DND-41 (cell line): ENCODE measurements at regions not wholly inside any gene's neighbourhood (a gene's known extent, or its start where the extent isn't known, plus 50 kb on each side); places are given as distances from the start of the nearest gene placed in this dataset.

Experiments used
- ATAC-seq: fragments of 200-7000 bp; cut with Tn5 transposase; 3 replicates; pipeline ENCODE4 v1.9.1; 2021; ENCODE audit warnings: low read depth; ENCODE audit not compliant: insufficient read depth
- DNase-seq: peaks from one replicate; pipeline ENCODE4 v3.0.0-alpha.2; 2020
- H2AFZ ChIP-seq: 2 replicates; pipeline ENCODE4 v1.6.0; 2012; ENCODE audit warnings: low read depth, low read length
- H3K27ac ChIP-seq: 2 replicates; pipeline ENCODE4 v1.5.1; 2012; ENCODE audit warnings: low read length, inconsistent platforms
- H3K27me3 ChIP-seq: fragments of 200-600 bp; sonication (generic); 2 replicates; pipeline ENCODE4 v1.6.0; 2012; ENCODE audit warnings: low read length, mild to moderate bottlenecking, inconsistent platforms; ENCODE audit not compliant: insufficient read depth, poor library complexity
- H3K36me3 ChIP-seq: 2 replicates; pipeline ENCODE4 v1.5.1; 2012; ENCODE audit warnings: low read length, inconsistent platforms; ENCODE audit not compliant: insufficient read depth
- H3K4me1 ChIP-seq: 2 replicates; pipeline ENCODE4 v1.5.1; 2012; ENCODE audit warnings: mild to moderate bottlenecking, low read length; ENCODE audit not compliant: insufficient read depth
- H3K4me2 ChIP-seq: 2 replicates; pipeline ENCODE4 v1.6.0; 2012; ENCODE audit warnings: mild to moderate bottlenecking, moderate library complexity, low read length, inconsistent platforms; ENCODE audit not compliant: insufficient read depth
- H3K4me3 ChIP-seq, 2 experiments: fragments of 200-600 bp in 1 of 2; shearing (Covaris generic) in 1 of 2; 2 replicates each; pipeline ENCODE4 v1.5.1; 2012 to 2016; ENCODE audit warnings: inconsistent platforms in 2 of 2, low read length in 2 of 2, mild to moderate bottlenecking in 2 of 2, low read depth in 1 of 2, moderate library complexity in 1 of 2
- H3K79me2 ChIP-seq: 2 replicates; pipeline ENCODE4 v1.6.0; 2012; ENCODE audit warnings: low read length, inconsistent platforms; ENCODE audit not compliant: insufficient read depth
- H3K9ac ChIP-seq: 2 replicates; pipeline ENCODE4 v1.6.0; 2012; ENCODE audit warnings: low read depth, mild to moderate bottlenecking, inconsistent platforms, low read length, moderate library complexity
- H3K9me3 ChIP-seq: 2 replicates; pipeline ENCODE4 v1.5.1; 2012; ENCODE audit warnings: low read length, moderate library complexity, mild to moderate bottlenecking, inconsistent platforms; ENCODE audit not compliant: insufficient read depth, severe bottlenecking
- H4K20me1 ChIP-seq: 2 replicates; pipeline ENCODE4 v1.6.0; 2012; ENCODE audit warnings: low read length; ENCODE audit not compliant: insufficient read depth
- EZH2 ChIP-seq: IDR thresholded peaks from 3 replicates; pipeline ENCODE4 v1.6.1; 2012; ENCODE audit warnings: borderline replicate concordance, low read depth, mild to moderate bottlenecking, moderate library complexity, low read length, inconsistent platforms; ENCODE audit not compliant: severe bottlenecking
- TF ChIP-seq, protein P1 (sequence below): IDR thresholded peaks from 2 replicates; pipeline ENCODE4 v1.5.1; 2012; ENCODE audit warnings: borderline replicate concordance, low read length, moderate library complexity, mild to moderate bottlenecking; ENCODE audit not compliant: poor library complexity, severe bottlenecking; ENCODE audit errors: extremely low read depth

DNA sequence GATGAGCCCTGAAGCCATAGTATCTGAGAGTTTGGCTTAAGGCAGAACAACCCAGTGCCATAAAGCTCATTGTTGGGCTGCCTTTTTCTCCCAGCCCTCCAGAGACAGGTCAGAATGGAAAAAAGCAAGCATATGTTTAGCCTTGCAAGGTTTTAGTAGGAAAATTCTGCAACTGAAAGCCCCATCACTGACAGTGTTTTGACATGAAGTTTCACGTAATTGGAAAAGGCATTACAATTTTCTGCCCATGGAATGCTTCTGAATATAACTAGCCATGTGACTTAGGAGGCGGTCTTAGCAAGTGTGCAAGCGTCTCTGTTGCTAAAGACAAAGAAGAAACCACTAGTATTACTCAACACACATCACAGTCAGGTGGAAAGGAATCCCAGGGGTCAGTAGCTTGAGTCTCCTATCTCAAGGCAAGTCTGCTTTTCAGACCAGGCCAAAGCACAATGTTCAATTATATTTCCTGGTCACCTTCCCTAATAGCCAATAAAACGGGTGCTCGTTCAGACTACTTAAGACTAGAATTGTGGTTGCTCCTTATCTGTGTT is 117.6 kb downstream of the CARTPT start:
- H3K4me2 ChIP-seq: no peak overlapping the region
- H3K27ac ChIP-seq: no peak overlapping the region
- no peaks in the 10 kb centered on the region for H4K20me1 ChIP-seq
- no peaks in the 10 kb centered on the region for H3K36me3 ChIP-seq
- TF ChIP-seq, protein P1, sequence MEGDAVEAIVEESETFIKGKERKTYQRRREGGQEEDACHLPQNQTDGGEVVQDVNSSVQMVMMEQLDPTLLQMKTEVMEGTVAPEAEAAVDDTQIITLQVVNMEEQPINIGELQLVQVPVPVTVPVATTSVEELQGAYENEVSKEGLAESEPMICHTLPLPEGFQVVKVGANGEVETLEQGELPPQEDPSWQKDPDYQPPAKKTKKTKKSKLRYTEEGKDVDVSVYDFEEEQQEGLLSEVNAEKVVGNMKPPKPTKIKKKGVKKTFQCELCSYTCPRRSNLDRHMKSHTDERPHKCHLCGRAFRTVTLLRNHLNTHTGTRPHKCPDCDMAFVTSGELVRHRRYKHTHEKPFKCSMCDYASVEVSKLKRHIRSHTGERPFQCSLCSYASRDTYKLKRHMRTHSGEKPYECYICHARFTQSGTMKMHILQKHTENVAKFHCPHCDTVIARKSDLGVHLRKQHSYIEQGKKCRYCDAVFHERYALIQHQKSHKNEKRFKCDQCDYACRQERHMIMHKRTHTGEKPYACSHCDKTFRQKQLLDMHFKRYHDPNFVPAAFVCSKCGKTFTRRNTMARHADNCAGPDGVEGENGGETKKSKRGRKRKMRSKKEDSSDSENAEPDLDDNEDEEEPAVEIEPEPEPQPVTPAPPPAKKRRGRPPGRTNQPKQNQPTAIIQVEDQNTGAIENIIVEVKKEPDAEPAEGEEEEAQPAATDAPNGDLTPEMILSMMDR: no peak
- TF ChIP-seq EZH2: no peak
- ATAC-seq (no peak), DNase-seq (no peak)
- H2AFZ ChIP-seq: no peak overlapping the region
- H3K4me1 ChIP-seq: no peaks in the 10 kb centered on the region
- no peak overlapping the region for H3K9ac ChIP-seq
- no peaks in the 10 kb centered on the region for H3K79me2 ChIP-seq
- no peak overlapping the region for H3K4me3 ChIP-seq
- H3K27me3 ChIP-seq: no peaks in the 10 kb centered on the region
- H3K9me3 ChIP-seq: no peaks in the 10 kb centered on the region

DNA sequence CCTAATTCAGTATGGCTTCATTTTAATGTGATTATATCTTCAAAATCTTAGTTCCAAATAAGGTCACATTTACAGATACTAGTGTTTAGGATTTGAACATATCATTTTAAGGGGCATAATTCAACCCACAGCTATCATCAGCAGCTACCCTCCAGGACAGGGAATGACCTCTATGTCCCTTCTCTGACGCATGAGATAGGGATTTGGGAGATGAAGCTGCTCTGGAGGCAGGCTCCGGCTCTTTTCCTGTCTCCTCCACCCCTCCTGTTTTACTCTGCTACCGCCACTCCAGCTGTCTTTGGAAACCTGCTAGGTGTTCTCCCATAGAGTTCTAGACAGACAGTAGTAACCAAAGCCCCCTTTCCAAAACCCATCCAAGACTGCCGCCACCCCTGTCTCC is 119.2 kb downstream of the CARTPT start:
- no peak overlapping the region for H3K27ac ChIP-seq
- H2AFZ ChIP-seq: no peak overlapping the region
- TF ChIP-seq EZH2: no peak
- TF ChIP-seq, protein P1: no peak
- peaks cover 3% of the 10 kb centered on the region for H3K27me3 ChIP-seq
- H3K4me1 ChIP-seq: no peaks in the 10 kb centered on the region
- no peak overlapping the region for H3K4me3 ChIP-seq
- no peaks in the 10 kb centered on the region for H4K20me1 ChIP-seq
- H3K9me3 ChIP-seq: no peaks in the 10 kb centered on the region
- no peak overlapping the region for H3K4me2 ChIP-seq
- ATAC-seq (no peak), DNase-seq (no peak)
- H3K36me3 ChIP-seq: no peaks in the 10 kb centered on the region
- no peaks in the 10 kb centered on the region for H3K79me2 ChIP-seq
- no peak overlapping the region for H3K9ac ChIP-seq

DNA sequence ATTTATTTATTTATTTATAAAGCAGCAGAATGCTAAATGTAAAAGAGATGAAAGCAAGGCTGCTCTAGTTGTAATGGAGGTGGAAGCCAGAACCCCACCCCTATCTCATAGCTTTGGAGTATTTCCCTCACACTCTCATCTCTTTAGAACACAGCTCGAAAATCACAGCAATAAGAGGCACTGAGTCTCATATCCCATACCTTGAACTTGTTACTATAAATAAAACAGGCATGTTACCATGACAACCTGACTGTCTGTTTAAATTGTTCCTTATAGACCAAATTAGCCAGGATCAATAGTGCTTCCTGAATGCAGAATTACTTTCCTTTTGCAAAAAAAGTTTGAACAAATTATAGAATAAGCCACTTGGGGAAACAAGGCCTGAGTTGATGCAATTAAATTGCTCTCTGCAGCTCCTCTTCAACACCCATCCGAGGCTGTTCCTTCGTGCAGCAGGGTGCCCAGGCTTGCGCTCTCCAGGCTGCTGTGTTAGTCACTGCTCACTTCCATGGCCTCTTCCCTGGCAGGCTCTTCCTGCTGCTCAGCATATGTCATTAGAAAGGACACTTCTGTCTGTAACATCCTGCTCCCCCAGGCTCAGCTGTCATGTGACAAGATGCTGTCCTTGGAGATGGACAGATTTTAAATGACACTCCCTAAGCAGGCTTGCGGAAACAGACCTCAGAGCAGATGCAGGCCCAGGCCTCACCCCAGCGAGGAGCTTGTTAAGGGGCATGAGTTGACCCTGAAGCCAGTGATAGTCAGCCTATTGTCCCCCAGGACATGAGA is 120.2 kb downstream of the CARTPT start:
- Histone ChIP-seq H3K9me3 (no peaks in the 10 kb centered on the region), H3K4me2 (no peak overlapping the region), H3K27ac (no peak overlapping the region), H3K4me1 (no peaks in the 10 kb centered on the region), H3K9ac (no peak overlapping the region), H3K36me3 (no peaks in the 10 kb centered on the region), H3K4me3 (no peak overlapping the region), H3K27me3 (peaks cover 4% of the 10 kb centered on the region), H4K20me1 (no peaks in the 10 kb centered on the region), H2AFZ (no peak overlapping the region), H3K79me2 (no peaks in the 10 kb centered on the region)
- ATAC-seq: no peak
- no peak for DNase-seq
- TF ChIP-seq, protein P1: no peak
- TF ChIP-seq EZH2: no peak
